ENCODE measurements at regions not wholly inside any gene's neighbourhood (a gene's known extent, or its start where the extent isn't known, plus 50 kb on each side); places are given as distances from the start of the nearest gene placed in this dataset.

- TF ChIP-seq RXRA (IDR thresholded peaks at IDR 0.05; ENCODE audit: insufficient read depth, low read depth, low read length): no peak
- TF ChIP-seq, protein P1, sequence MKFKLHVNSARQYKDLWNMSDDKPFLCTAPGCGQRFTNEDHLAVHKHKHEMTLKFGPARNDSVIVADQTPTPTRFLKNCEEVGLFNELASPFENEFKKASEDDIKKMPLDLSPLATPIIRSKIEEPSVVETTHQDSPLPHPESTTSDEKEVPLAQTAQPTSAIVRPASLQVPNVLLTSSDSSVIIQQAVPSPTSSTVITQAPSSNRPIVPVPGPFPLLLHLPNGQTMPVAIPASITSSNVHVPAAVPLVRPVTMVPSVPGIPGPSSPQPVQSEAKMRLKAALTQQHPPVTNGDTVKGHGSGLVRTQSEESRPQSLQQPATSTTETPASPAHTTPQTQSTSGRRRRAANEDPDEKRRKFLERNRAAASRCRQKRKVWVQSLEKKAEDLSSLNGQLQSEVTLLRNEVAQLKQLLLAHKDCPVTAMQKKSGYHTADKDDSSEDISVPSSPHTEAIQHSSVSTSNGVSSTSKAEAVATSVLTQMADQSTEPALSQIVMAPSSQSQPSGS (IDR thresholded peaks at IDR 0.05; ENCODE audit: low read length): no peak
- no peak for TF ChIP-seq POLR2A (IDR thresholded peaks at IDR 0.05; ENCODE audit: control extremely low read depth in 1 of 2, low read depth in 2 of 2, low read length in 2 of 2)
- TF ChIP-seq RAD21 (IDR thresholded peaks at IDR 0.05 in 1 of 2, conservative IDR thresholded peaks at IDR 0.05 in 1 of 2; ENCODE audit: low read depth in 2 of 2, low read length in 2 of 2): no peak
- TF ChIP-seq, protein P2, sequence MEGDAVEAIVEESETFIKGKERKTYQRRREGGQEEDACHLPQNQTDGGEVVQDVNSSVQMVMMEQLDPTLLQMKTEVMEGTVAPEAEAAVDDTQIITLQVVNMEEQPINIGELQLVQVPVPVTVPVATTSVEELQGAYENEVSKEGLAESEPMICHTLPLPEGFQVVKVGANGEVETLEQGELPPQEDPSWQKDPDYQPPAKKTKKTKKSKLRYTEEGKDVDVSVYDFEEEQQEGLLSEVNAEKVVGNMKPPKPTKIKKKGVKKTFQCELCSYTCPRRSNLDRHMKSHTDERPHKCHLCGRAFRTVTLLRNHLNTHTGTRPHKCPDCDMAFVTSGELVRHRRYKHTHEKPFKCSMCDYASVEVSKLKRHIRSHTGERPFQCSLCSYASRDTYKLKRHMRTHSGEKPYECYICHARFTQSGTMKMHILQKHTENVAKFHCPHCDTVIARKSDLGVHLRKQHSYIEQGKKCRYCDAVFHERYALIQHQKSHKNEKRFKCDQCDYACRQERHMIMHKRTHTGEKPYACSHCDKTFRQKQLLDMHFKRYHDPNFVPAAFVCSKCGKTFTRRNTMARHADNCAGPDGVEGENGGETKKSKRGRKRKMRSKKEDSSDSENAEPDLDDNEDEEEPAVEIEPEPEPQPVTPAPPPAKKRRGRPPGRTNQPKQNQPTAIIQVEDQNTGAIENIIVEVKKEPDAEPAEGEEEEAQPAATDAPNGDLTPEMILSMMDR (IDR thresholded peaks at IDR 0.05; ENCODE audit: control extremely low read depth in 1 of 3, insufficient read depth in 1 of 3, low read depth in 1 of 3, low read length in 3 of 3): no peak
- TF ChIP-seq EP300 (IDR thresholded peaks at IDR 0.05; ENCODE audit: borderline replicate concordance in 1 of 2, low read depth in 2 of 2, low read length in 2 of 2): no peak
- no peak for TF ChIP-seq GABPA (IDR thresholded peaks at IDR 0.05; ENCODE audit: borderline replicate concordance, insufficient read depth, low read length)
- no peak for TF ChIP-seq MAFK (IDR thresholded peaks at IDR 0.05; ENCODE audit: low read depth, low read length)
- no peak for TF ChIP-seq RBBP5 (IDR thresholded peaks at IDR 0.05; ENCODE audit: borderline replicate concordance, low read depth, low read length)
Observed at GRCh38 chr6:134795001-134795400, 154.9 kb downstream of the ALDH8A1 start.
